H1 (cell line): ENCODE measurements at regions not wholly inside any gene's neighbourhood (a gene's known extent, or its start where the extent isn't known, plus 50 kb on each side); places are given as distances from the start of the nearest gene placed in this dataset.

ENCODE experiments used
- BACH1 ChIP-seq: IDR thresholded peaks from 2 replicates; pipeline ENCODE4 v1.6.1; 2012; ENCODE audit warnings: low read length, improper control_type of control experiment
- CBX8 ChIP-seq: fragments of 300-800, 300-1000 bp; sonication (generic); IDR thresholded peaks from 2 replicates; pipeline ENCODE4 v1.7.1; 2016; ENCODE audit warnings: low read depth, low read length, borderline replicate concordance
- CHD1 ChIP-seq: IDR thresholded peaks from 2 replicates; pipeline ENCODE4 v1.6.1; 2012; ENCODE audit warnings: low read depth, low read length, improper control_type of control experiment
- CHD7 ChIP-seq: fragments of 300-600 bp; sonication (generic); IDR thresholded peaks from 2 replicates; pipeline ENCODE4 v1.7.1; 2012; ENCODE audit warnings: low read length, moderate library complexity, mild to moderate bottlenecking, inconsistent platforms; ENCODE audit not compliant: insufficient replicate concordance
- CTBP2 ChIP-seq: IDR thresholded peaks from 2 replicates; pipeline ENCODE4 v1.7.0; 2011; ENCODE audit warnings: borderline replicate concordance, mild to moderate bottlenecking, moderate library complexity, mixed read lengths, low read length; ENCODE audit not compliant: insufficient read depth, insufficient read length
- HDAC6 ChIP-seq: IDR thresholded peaks from one replicate; pipeline ENCODE4 v1.7.1; 2012; ENCODE audit warnings: low read depth, mild to moderate bottlenecking, inconsistent platforms, low read length, moderate library complexity
- MAX ChIP-seq: IDR thresholded peaks from 2 replicates; pipeline ENCODE4 v1.6.1; 2012; ENCODE audit warnings: inconsistent platforms
- SP4 ChIP-seq: IDR thresholded peaks from 2 replicates; pipeline ENCODE4 v1.6.1; 2012; ENCODE audit warnings: low read length, inconsistent platforms
- ZNF274 ChIP-seq: IDR thresholded peaks from 2 replicates; pipeline ENCODE4 v1.7.0; 2012; ENCODE audit warnings: low read length, borderline replicate concordance; ENCODE audit errors: extremely low read depth
- TF ChIP-seq, protein P1 (sequence below): IDR thresholded peaks from 2 replicates; pipeline ENCODE4 v1.6.1; 2012; ENCODE audit warnings: low read length, inconsistent platforms

GRCh38 chr3:147702509-147702908, 293.3 kb downstream of the ZIC1 start (continued):
- no peak for TF ChIP-seq CHD7
- no peak for TF ChIP-seq SP4
- no peak for TF ChIP-seq CTBP2
- TF ChIP-seq HDAC6 = no peak
- TF ChIP-seq, protein P1, sequence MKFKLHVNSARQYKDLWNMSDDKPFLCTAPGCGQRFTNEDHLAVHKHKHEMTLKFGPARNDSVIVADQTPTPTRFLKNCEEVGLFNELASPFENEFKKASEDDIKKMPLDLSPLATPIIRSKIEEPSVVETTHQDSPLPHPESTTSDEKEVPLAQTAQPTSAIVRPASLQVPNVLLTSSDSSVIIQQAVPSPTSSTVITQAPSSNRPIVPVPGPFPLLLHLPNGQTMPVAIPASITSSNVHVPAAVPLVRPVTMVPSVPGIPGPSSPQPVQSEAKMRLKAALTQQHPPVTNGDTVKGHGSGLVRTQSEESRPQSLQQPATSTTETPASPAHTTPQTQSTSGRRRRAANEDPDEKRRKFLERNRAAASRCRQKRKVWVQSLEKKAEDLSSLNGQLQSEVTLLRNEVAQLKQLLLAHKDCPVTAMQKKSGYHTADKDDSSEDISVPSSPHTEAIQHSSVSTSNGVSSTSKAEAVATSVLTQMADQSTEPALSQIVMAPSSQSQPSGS = no peak
- no peak for TF ChIP-seq BACH1
- TF ChIP-seq MAX = no peak
- TF ChIP-seq CHD1 = no peak
- no peak for TF ChIP-seq ZNF274
- TF ChIP-seq CBX8 = no peak
